HG03280 (cell line): ENCODE measurements at regions not wholly inside any gene's neighbourhood (a gene's known extent, or its start where the extent isn't known, plus 50 kb on each side); places are given as distances from the start of the nearest gene placed in this dataset.
A peak's percentile ranks its signal among the peaks of the same experiment; 100 is the strongest.
"Not testable (repeated sequence)": the region's sequence is repeated elsewhere in the genome, so short reads cannot be mapped to it uniquely, and the experiment has no call there.

Experiments used
- ATAC-seq: cut with Tn5 transposase; IDR thresholded peaks from one replicate; pipeline ENCODE4 v1.9.1; 2021; ENCODE audit warnings: mild to moderate bottlenecking, moderate library complexity; ENCODE audit not compliant: unreplicated experiment

- no peak for ATAC-seq
Observed at GRCh38 chr9:34796924-34797323, 87.0 kb upstream of the CCL21 start.

- no peak for ATAC-seq
Observed at GRCh38 chr9:34793428-34793827, 83.5 kb upstream of the CCL21 start.

- no peak for ATAC-seq
Observed at GRCh38 chr9:34783951-34784487, 74.1 kb upstream of the CCL21 start.

- no peak for ATAC-seq
Observed at GRCh38 chr9:34782372-34782771, 72.4 kb upstream of the CCL21 start.

- no peak for ATAC-seq
Observed at GRCh38 chr9:34777666-34778065, 67.7 kb upstream of the CCL21 start.

GRCh38 chr9:34773955-34774354 lies 64.0 kb upstream of the CCL21 start:
- ATAC-seq = no peak

- ATAC-seq = no peak
Observed at GRCh38 chr9:34773306-34773910, 63.5 kb upstream of the CCL21 start.

- ATAC-seq = no peak
Observed at GRCh38 chr9:34771007-34771406, 61.1 kb upstream of the CCL21 start.

- not testable (repeated sequence) for ATAC-seq
Observed at GRCh38 chr9:34767087-34767486, 57.2 kb upstream of the CCL21 start.

GRCh38 chr9:34760196-34761040 lies 50.5 kb upstream of the CCL21 start:
- ATAC-seq = peak; percentile 54
